EH (cell line): ENCODE measurements at regions not wholly inside any gene's neighbourhood (a gene's known extent, or its start where the extent isn't known, plus 50 kb on each side); places are given as distances from the start of the nearest gene placed in this dataset.

Experiments used
- DNase-seq: peaks from one replicate; pipeline ENCODE4 v3.0.0-alpha.2; 2015; ENCODE audit warnings: low read depth

DNA sequence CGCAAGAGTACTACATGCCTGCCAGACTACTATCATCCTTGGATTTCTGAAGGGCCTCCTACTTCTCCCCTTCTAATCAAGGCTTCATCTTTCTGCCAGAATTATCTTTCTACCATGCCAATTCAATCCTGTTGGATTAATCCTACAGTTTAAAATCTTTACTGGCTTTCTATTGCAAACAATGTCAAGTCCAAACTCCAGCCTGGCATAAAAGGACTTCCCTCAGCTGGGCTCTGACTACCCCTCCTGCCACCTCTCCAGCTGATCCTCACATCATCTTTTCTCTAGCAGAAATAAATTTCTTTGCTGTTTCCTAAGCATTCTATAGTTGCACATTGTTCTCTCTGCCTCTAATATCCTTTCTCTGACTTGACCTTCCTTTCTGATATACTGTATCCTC is 119.7 kb upstream of the RAD23B start:
- DNase-seq, result no peak

GRCh38 chr9:107169796-107170195 is 113.3 kb upstream of the RAD23B start:
- no peak for DNase-seq

DNA sequence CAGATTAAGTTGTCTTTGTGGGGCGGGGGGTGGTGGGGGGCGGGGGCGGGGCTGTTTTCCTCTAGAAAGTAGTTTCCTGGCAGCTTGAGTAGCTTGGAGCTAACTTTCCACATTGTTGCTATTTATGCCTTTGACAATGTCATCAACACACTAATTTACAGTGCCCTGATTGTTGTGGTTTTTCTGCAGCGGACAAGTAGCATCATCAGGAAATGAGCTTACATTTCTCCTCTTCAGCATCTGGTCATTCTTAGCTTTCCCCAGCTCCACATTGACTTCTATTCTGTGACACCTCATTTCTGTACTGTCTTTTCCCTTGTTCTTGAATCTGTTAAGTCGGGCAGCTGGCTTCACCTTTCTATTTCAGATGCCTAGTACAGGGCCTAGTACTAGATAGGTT is 112.3 kb upstream of the RAD23B start:
- no peak for DNase-seq

DNA sequence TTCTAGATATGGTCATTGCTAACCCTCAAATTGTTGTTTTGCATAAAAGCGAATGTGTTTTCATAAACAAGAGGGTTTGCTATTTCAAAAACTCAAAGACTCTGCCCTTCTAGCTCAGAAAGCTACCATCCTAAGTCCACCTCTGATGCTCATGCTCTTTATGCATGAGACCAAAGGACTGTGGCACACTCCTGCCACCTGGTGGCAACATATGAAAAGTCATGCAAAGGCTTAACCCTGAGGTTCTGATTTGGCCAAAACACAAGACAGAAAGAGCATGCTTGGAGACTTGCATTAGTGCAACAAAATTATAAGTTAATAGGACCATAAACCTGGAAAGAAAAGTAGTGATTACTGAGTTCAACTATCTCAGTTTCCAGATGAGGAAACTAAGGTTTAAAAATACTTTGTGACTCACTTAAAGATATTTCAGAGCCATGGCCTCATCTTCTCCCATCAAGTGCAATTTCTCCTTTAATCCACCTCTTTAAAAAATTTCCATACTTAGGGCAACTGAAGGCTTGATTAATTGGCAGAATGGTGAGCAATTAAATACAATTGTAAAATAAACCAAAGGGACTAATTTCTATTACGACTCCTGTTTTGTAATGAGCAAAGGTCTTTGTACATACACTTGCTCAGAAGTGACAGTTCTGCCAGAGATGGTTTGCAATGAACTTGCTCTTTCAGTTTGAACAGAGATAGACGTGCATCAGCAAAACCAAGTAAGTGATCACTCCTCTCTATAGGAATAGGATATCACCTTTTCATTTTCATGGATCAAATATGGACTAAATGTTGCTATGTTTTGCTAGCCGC is 110.7 kb upstream of the RAD23B start:
- DNase-seq, result peak; percentile 78

- no peak for DNase-seq
Observed at GRCh38 chr9:107172979-107173347, 110.1 kb upstream of the RAD23B start.

GRCh38 chr9:107173422-107174180 is 109.5 kb upstream of the RAD23B start:
- no peak for DNase-seq

DNA sequence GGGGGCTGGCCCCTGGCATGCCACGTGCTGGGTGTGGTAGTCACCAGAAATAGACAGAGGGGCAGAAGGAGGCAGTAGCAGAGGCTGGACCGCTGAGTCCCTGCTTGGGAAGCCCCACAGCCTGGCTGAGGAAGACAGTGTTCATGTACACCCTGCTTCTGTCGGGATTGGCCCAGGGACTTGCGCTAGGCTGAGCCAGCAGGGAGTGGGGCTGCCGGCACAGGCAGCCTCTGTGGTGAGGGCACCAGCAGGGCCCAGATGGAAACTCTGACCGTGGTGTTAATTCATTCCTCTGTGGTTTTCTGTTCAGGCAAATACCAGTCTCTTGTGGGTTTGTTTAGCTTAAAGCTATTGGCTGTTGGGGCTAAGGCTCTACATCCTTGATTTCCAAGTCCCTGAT is 108.6 kb upstream of the RAD23B start:
- DNase-seq, result peak; percentile 57

GRCh38 chr9:107175041-107175440 is 108.0 kb upstream of the RAD23B start:
- peak; percentile 35 for DNase-seq

- DNase-seq, result peak; percentile 22
Observed at GRCh38 chr9:107175816-107176435, 107.2 kb upstream of the RAD23B start.

- peak; percentile 60 for DNase-seq
Observed at GRCh38 chr9:107176436-107177151, 106.5 kb upstream of the RAD23B start.

DNA sequence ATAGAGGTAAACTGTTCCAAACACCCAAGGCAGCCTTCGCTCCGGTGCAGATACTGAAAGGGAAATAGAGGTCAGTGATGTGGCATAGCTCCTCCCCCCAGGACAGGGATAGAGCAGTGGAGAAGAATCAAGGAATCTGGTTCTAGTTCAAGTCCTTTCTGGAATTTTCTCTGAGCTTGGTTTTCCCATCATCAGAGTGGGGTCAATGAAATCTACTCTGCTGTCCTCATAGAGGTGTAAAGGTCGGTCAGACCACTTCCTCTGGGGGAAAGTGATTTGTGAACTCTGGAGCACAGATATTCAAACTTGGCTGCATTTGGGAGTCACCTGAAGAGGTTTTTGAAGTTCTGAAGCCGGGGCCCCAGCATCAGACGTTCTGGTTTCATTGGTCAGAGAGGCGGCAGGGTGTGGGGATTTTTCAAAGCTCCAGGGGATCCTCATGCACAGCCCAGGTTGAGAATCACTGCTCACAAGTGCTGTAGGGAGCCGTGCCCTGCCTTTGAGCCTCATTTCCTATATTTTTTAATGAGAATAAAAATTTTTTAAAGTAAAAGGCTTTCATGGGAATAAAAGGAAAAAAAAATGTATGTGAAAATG is 105.7 kb upstream of the RAD23B start:
- no peak for DNase-seq

GRCh38 chr9:107177857-107178256 is 105.2 kb upstream of the RAD23B start:
- no peak for DNase-seq

DNA sequence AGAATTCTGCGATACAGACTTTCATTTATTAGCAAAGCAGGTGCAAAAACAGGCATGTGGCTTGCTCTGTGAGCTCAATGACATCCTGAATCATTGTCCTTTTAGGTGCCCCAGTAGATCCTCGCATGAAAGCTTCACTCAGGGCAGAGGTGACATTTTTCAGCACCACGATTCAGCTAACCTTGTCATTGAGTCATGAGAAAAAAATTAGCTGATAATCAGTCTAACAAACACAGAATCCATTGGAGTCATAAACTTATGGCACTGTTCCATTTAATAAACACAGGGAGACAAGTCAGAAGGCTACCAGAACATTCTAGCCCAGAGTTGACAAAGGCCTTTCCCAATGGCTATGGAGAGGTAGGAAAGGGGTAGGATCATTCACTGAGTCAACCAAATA is 104.8 kb upstream of the RAD23B start:
- peak; percentile 38 for DNase-seq

DNA sequence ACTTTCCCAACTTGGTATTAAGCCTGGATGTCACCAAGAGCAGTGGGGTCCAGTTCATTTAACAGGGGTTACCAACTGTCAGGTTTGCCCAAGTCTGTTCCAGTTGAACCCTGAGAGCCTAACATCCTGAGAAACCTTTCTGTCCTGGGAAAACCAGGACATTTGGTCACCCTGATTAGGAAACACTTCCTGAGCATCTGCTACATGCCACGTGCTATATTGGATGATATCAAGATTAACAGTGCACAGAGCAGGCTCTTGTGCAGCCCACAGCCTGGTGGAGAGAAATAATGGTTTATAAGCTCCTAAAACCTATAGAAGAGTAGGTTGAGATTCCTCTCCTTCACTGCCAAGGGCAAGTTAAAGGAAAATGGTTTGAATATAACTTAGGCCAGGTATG is 102.9 kb upstream of the RAD23B start:
- DNase-seq, result no peak

DNA sequence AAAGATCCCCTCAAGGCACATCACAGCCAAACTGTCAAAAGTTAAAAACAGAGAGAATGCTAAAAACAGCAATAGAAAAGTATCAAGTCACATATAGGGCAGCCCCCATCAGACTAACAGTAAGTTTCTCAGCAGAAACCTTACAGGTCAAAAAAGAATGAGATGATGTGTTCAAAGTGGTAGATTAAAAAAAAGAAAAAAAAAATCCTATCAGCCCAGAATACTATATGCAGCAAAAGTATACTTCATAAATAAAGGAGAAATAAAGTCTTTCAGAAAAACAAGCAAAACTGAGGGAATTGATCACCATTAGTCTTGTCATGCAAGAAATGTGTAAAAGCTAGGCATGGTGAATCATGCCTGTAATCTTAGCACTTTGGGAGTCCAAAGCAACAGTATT is 99.9 kb upstream of the RAD23B start:
- no peak for DNase-seq

DNA sequence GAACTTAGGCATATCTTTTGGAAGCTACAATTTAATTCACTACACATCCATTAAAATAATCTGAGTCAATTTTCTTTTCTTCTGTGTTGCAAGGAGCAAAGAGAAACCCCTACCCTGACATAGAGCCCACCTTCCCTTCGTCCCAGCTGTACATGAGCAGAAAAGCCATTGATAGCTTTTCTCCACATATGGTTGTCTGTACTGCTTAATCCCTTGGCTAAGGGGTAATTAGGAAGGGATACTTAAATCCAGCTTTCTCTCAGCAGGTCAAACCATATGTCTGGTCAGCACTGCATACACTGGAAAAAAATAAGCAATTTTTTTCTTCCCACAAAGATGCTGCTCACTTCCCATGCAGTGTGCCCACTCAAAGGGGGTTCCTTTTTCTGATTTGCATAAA is 94.7 kb upstream of the RAD23B start:
- no peak for DNase-seq

DNA sequence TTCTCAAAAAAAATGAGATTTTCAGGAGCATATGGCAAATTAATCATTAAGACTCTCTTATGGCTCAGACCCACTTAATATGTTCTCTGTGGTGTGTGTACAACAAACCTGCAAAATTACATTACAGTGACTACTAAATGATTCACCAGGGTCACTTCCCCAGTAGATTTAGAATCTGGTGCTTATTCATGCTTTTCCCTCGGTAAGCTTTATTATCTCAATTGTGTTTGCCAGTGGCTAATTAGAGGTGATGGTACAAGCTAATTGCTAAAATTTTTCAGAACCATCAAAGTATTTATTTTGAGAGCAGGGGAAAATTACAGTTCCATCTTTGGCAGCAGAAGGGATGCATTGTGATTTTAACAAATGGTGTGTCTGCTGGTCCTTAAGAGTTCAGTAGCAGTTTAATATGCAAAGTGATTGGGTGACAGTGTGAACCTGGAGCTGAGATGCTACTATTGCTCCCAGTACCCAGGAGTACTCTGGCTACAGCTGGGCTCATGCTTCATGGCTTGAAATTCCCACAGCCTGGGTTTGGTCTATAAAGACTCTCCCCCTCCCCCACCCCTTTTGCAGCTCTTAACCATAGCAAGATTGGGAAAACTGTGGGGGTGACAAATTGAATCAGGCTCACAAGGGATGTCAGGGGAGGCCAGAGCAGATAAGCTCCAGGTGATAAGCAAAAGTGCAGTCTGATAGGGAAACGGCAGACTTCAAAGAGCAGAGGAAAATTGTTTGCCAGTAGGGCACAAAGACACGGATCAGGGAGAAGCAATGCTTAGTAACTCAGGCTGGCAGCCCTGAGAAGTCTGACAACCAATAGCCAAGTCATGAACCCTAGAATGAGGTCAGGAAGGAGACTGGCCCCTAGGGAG is 92.8 kb upstream of the RAD23B start:
- DNase-seq, result peak; percentile 62

DNA sequence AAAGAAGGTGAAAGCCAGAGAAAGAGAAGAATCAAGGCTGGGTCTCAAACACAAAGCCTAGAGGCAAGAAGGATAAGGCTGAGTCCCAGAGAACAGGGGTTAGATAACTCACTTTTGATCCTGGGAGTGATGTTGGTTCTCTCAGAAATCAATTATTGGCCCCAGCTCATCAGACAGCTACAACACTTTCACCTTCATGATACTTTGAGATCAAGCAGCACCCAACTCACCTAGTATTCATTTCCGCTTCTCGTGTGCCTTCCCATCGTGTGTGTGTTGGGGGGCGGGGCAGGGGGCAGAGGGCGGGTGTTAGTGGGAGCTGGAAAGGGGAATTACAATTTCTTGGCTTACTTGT is 92.2 kb upstream of the RAD23B start:
- DNase-seq, result no peak

- no peak for DNase-seq
Observed at GRCh38 chr9:107193251-107193650, 89.8 kb upstream of the RAD23B start.

- no peak for DNase-seq
Observed at GRCh38 chr9:107198718-107199117, 84.4 kb upstream of the RAD23B start.

DNA sequence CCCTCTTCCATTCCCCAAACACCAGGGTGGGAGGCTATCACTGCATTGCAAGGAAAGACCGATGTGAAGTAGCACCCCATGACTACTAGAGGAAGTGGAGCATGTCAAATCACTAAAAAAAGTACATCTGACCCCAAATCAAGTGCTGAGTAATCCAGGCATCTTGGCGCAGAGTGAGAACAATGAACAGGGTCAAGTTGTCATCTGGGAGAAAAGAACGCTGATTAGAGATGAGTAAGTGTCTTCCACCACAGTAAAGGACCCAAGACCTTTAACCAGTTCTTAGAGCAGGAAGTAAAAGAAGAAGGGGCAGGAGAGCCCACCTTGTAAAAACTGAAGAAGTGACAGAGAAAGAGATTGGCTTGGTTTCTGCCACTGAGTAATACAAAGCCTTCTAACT is 75.0 kb upstream of the RAD23B start:
- DNase-seq, result peak; percentile 74
